ENCODE measurements at regions not wholly inside any gene's neighbourhood (a gene's known extent, or its start where the extent isn't known, plus 50 kb on each side); places are given as distances from the start of the nearest gene placed in this dataset.
"Not testable (repeated sequence)": the region's sequence is repeated elsewhere in the genome, so short reads cannot be mapped to it uniquely, and the experiment has no call there.

DNA sequence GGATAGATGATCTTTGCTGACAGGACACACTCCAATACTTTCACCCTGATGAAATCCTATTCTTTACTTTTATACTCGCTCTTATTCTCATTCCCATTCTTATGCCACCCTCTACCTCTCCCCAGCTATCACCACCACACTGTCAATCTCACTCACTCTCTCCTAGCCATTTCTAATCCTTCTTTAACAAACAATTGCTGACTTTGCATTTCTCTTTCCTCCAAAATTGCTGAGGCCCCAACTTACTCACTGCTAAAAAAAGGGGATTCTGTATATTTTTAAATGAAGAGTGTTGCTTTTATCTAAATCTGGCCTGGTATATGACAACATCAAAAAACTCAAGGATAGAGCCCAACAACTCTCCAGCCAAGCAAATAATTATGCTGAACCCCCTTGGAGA, 515.4 kb downstream of the MATN1 start:
- TF ChIP-seq POLR2AphosphoS5 (IDR thresholded peaks at IDR 0.05): not testable (repeated sequence)
- TF ChIP-seq, protein P1, sequence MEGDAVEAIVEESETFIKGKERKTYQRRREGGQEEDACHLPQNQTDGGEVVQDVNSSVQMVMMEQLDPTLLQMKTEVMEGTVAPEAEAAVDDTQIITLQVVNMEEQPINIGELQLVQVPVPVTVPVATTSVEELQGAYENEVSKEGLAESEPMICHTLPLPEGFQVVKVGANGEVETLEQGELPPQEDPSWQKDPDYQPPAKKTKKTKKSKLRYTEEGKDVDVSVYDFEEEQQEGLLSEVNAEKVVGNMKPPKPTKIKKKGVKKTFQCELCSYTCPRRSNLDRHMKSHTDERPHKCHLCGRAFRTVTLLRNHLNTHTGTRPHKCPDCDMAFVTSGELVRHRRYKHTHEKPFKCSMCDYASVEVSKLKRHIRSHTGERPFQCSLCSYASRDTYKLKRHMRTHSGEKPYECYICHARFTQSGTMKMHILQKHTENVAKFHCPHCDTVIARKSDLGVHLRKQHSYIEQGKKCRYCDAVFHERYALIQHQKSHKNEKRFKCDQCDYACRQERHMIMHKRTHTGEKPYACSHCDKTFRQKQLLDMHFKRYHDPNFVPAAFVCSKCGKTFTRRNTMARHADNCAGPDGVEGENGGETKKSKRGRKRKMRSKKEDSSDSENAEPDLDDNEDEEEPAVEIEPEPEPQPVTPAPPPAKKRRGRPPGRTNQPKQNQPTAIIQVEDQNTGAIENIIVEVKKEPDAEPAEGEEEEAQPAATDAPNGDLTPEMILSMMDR (IDR thresholded peaks at IDR 0.05): not testable (repeated sequence)
